ENCODE measurements at regions not wholly inside any gene's neighbourhood (a gene's known extent, or its start where the extent isn't known, plus 50 kb on each side); places are given as distances from the start of the nearest gene placed in this dataset.

DNA sequence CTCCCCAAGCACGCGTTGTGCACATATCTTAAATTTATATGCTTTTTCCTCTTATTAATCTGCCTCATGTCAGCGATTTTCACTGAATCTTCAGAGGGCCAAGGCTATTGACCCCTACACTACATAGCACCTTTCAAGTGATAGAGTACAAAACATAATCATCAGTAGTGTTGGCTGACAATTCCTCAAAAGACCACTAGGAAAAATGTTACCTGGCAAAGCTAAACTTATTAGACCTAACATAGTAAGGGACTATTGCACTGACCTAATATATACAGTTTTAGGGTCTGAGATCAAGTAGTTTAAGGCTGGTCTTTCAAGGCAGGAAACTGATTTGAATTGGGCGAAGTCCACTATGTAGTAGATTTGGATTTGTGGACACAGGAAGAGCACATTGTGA, 244.2 kb upstream of the ZC3H15 start:
- TF ChIP-seq, protein P1, sequence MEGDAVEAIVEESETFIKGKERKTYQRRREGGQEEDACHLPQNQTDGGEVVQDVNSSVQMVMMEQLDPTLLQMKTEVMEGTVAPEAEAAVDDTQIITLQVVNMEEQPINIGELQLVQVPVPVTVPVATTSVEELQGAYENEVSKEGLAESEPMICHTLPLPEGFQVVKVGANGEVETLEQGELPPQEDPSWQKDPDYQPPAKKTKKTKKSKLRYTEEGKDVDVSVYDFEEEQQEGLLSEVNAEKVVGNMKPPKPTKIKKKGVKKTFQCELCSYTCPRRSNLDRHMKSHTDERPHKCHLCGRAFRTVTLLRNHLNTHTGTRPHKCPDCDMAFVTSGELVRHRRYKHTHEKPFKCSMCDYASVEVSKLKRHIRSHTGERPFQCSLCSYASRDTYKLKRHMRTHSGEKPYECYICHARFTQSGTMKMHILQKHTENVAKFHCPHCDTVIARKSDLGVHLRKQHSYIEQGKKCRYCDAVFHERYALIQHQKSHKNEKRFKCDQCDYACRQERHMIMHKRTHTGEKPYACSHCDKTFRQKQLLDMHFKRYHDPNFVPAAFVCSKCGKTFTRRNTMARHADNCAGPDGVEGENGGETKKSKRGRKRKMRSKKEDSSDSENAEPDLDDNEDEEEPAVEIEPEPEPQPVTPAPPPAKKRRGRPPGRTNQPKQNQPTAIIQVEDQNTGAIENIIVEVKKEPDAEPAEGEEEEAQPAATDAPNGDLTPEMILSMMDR (IDR thresholded peaks at IDR 0.05): no peak
- no peak for TF ChIP-seq POLR2A (IDR thresholded peaks at IDR 0.05)
